Tibial artery (tissue), 4 donors: ENCODE measurements at regions not wholly inside any gene's neighbourhood (a gene's known extent, or its start where the extent isn't known, plus 50 kb on each side); places are given as distances from the start of the nearest gene placed in this dataset.

Experiments used
- DNase-seq, 2 donors: peaks; one replicate each; pipeline ENCODE4 v3.0.0-alpha.2; 2019
- H3K27ac ChIP-seq, 2 donors: fragments of 200-600 bp; sonication (generic) in 1 of 2; 1 replicate in 1 of 2; 2 replicates in 1 of 2; pipeline ENCODE4 v1.5.1; 2018 to 2019; ENCODE audit warnings: mild to moderate bottlenecking in 1 of 2
- H3K27me3 ChIP-seq, 2 donors: fragments of 200-600 bp; sonication (generic) in 1 of 2; one replicate each; pipeline versions ENCODE4 v1.5.1 to v1.6.0; 2016 to 2019
- H3K36me3 ChIP-seq, 3 donors: fragments of 200-600 bp; sonication (generic) in 2 of 3; one replicate each; pipeline ENCODE4 v1.5.1; 2016 to 2019; ENCODE audit warnings: mild to moderate bottlenecking in 2 of 3
- H3K4me1 ChIP-seq, 4 donors: fragments of 200-600 bp; sonication (generic) in 2 of 4; 1 replicate in 3 of 4; 2 replicates in 1 of 4; pipeline ENCODE4 v1.5.1; 2016 to 2019
- H3K4me3 ChIP-seq, 2 donors: fragments of 200-600 bp; sonication (generic) in 1 of 2; 1 replicate in 1 of 2; 2 replicates in 1 of 2; pipeline ENCODE4 v1.5.1; 2018 to 2019; ENCODE audit warnings: mild to moderate bottlenecking in 2 of 2
- H3K9me3 ChIP-seq, 3 donors: fragments of 200-600 bp; sonication (generic) in 1 of 3; one replicate each; pipeline ENCODE4 v1.5.1; 2016 to 2019
- intact Hi-C: fragments of 100-400 bp; cut with DNase I; formaldehyde crosslinking; loops from one replicate; pipeline ENCODE4 v1.15.0; 2023; ENCODE audit warnings: low total_unique reads
- TF ChIP-seq, protein P1 (sequence below), 2 experiments: fragments of 200-600 bp in 1 of 2; fragments of 450-650 bp in 1 of 2; IDR thresholded peaks; one replicate each; pipeline ENCODE4 v1.5.1; 2017 to 2019; ENCODE audit warnings: antibody characterized with exemption in 2 of 2, mild to moderate bottlenecking in 1 of 2, moderate library complexity in 1 of 2

DNA sequence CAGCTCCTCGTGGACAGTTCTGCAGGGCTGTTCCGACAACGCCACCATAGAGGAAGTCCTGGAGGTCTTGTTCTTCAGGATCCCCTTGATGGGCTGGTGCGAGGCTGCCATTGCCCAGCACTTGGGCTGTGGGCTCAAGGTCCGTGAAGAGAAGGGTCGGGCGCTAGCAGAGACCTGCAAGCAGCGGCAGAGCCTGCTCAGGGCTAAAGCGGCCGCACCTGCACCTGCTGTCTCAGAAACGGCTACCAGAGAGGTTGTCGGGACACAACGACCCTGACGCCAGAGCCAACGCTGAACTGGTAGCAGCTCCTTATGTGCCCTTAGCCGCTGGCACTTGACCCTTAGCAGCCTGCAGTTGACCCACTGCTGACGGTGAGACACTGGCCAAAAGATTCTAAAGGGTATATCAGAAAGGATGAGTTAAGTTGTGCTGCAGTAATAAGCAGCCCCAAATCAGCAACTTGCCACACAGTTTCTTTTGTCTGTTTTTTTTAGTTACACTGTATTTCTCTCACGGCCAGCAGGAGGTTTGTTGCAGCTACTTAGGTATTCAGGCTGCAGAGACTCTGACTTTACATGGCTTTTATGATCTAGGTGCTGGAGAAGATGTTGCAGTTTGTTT lies 55.5 kb upstream of the ST6GAL2 start:
- intact Hi-C loops = no loop called here
- no peak for DNase-seq
- Histone ChIP-seq H3K4me3 (no peak overlapping the region), H3K9me3 (peaks cover 0 to 5% (median 0%) of the 10 kb centered on the region in 3 donors), H3K27me3 (no peaks in the 10 kb centered on the region), H3K27ac (no peak overlapping the region), H3K36me3 (no peaks in the 10 kb centered on the region), H3K4me1 (no peaks in the 10 kb centered on the region)
- TF ChIP-seq, protein P1, sequence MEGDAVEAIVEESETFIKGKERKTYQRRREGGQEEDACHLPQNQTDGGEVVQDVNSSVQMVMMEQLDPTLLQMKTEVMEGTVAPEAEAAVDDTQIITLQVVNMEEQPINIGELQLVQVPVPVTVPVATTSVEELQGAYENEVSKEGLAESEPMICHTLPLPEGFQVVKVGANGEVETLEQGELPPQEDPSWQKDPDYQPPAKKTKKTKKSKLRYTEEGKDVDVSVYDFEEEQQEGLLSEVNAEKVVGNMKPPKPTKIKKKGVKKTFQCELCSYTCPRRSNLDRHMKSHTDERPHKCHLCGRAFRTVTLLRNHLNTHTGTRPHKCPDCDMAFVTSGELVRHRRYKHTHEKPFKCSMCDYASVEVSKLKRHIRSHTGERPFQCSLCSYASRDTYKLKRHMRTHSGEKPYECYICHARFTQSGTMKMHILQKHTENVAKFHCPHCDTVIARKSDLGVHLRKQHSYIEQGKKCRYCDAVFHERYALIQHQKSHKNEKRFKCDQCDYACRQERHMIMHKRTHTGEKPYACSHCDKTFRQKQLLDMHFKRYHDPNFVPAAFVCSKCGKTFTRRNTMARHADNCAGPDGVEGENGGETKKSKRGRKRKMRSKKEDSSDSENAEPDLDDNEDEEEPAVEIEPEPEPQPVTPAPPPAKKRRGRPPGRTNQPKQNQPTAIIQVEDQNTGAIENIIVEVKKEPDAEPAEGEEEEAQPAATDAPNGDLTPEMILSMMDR (IDR thresholded peaks at IDR 0.05) = no peak

DNA sequence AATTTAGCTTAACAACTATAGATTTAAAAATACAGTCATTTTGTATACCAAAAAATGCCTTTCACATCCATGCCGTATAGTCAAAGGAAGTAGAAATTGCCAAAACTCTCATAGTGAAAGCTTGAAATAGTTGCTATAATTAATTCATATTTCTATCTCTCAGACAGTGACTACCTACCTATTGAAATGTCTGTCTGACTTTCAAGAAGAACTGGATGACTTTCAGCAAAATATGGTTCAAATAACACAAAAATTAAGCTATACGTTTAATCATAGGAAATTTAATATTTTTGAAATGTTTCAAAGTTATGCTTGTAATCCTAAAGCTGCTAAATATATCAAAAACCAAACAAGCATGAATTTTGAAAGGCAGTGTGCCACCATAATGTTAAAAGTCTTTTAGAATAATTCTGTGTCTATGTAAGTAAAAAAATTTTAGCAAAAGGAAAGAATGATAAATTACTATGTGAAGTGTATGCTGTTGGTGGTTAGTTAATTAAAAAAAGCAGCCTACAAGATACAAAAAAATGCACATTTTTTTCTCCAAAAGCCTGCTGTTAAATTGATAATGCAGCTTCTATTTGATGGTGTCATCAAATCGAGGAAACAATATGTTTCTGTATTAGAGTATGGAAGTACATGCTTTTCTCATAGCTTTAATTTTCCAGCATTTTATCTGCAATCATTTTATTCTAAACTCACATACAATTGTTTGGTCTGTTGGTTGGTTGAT lies 57.7 kb upstream of the ST6GAL2 start:
- intact Hi-C loops = no loop called here
- no peaks in the 10 kb centered on the region for H3K36me3 ChIP-seq
- TF ChIP-seq, protein P1 (IDR thresholded peaks at IDR 0.05) = no peak
- H3K27me3 ChIP-seq = no peaks in the 10 kb centered on the region
- H3K9me3 ChIP-seq = peaks cover 0 to 5% (median 0%) of the 10 kb centered on the region in 3 donors
- H3K27ac ChIP-seq = no peak overlapping the region
- H3K4me3 ChIP-seq = no peak overlapping the region
- DNase-seq = no peak
- no peaks in the 10 kb centered on the region for H3K4me1 ChIP-seq

DNA sequence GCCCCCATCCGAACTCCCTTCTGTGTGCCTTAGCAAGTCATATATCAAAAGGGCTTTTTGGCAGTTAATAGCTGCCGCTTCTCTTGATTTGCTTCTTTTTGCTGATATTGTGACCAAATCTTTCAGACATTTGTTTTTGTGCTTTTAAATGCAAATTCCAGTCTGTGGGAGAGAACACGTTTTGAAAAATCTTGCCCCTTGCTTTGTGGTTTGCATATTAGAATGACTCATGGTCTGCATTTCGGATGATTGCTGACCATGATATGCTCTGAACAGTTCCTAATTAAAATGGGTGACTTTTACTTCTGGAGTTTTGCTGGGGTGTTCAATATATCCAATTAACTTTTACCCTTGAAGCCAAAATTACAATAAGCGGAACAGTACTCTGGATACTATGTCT lies 58.2 kb upstream of the ST6GAL2 start:
- TF ChIP-seq, protein P1 (IDR thresholded peaks at IDR 0.05) = no peak
- intact Hi-C loops = no loop called here
- H3K9me3 ChIP-seq = peaks cover 0 to 5% (median 0%) of the 10 kb centered on the region in 3 donors
- H3K27me3 ChIP-seq = no peaks in the 10 kb centered on the region
- H3K4me3 ChIP-seq = no peak overlapping the region
- DNase-seq = no peak
- H3K27ac ChIP-seq = no peak overlapping the region
- H3K36me3 ChIP-seq = no peaks in the 10 kb centered on the region
- no peaks in the 10 kb centered on the region for H3K4me1 ChIP-seq

DNA sequence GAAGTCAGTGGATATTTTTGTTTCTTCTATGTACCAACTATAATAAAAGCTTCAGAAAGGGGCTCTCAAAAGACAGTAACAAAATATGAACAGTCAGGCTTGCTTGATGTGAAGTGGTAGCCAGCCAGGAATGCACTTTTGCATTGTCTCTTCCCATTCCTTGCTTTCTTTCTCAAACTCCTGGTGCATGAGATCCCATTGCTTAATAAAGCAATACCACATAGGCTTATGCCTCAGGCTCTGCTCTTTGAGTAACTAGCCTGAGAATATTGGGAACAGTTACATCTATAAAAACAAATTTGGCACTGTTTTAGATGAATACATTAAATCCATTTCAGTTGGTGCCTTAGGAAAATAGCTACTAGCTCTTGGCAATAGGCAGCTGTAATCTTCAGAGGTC lies 62.6 kb upstream of the ST6GAL2 start:
- TF ChIP-seq, protein P1 (IDR thresholded peaks at IDR 0.05) = no peak

DNA sequence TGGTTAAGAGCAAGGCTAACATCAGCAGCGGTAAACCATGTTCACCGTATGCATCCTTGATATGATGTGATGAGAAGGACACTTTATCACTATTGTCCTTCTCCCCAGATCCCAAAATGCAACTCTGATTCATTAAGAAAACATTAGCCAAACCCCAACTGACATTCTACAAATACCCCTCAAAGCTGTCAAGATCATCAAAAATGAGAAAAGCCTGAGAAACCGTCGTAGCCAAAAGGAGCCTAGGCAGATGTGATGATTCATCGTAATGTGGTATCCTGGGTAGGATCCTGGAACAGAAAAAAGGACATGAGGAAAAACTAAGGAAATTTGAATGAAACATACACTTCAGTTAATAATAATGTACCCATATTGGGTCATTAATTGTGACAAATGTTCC lies 67.3 kb upstream of the ST6GAL2 start:
- Histone ChIP-seq H3K9me3 (no peaks in the 10 kb centered on the region), H3K36me3 (no peaks in the 10 kb centered on the region), H3K27ac (no peak overlapping the region), H3K27me3 (no peaks in the 10 kb centered on the region), H3K4me3 (no peak overlapping the region), H3K4me1 (peaks cover 0 to 22% (median 12%) of the 10 kb centered on the region in 4 donors)
- DNase-seq = no peak
- intact Hi-C loops = no loop called here
- TF ChIP-seq, protein P1 (IDR thresholded peaks at IDR 0.05) = no peak

More for the DNA sequence above, 62.6 kb upstream of the ST6GAL2 start:
- no peak for DNase-seq
- Histone ChIP-seq H3K27me3 (no peaks in the 10 kb centered on the region), H3K27ac (no peak overlapping the region), H3K36me3 (no peaks in the 10 kb centered on the region), H3K4me3 (no peak overlapping the region), H3K9me3 (no peaks in the 10 kb centered on the region), H3K4me1 (peaks cover 0 to 3% (median 2%) of the 10 kb centered on the region in 4 donors)
- intact Hi-C loops = no loop called here
